ENCODE measurements at regions not wholly inside any gene's neighbourhood (a gene's known extent, or its start where the extent isn't known, plus 50 kb on each side); places are given as distances from the start of the nearest gene placed in this dataset.

GRCh38 chr9:108188976-108189375 lies 666.8 kb downstream of the ACTL7B start (continued):
- TF ChIP-seq ZNF225 (CRISPR knock-in tag; IDR thresholded peaks at IDR 0.05) = no peak
- no peak for TF ChIP-seq NFE2L2 (IDR thresholded peaks at IDR 0.05; ENCODE audit: low read length)
- TF ChIP-seq ARID3A (IDR thresholded peaks at IDR 0.05; ENCODE audit: low read depth, low read length) = no peak
- TF ChIP-seq EP300 (IDR thresholded peaks at IDR 0.05; ENCODE audit: low read depth in 2 of 2, low read length in 2 of 2) = no peak
- TF ChIP-seq EP300 (CRISPR knock-in tag; IDR thresholded peaks at IDR 0.05; ENCODE audit: borderline replicate concordance) = no peak
- TF ChIP-seq MLLT10 (CRISPR knock-in tag; IDR thresholded peaks at IDR 0.05) = no peak
- no peak for TF ChIP-seq PHF20 (CRISPR knock-in tag; IDR thresholded peaks at IDR 0.05)

- intact Hi-C loops (cut with micrococcal nuclease; ENCODE audit: unreplicated experiment) = no loop called here
- TF ChIP-seq TSC22D2 (CRISPR knock-in tag; IDR thresholded peaks at IDR 0.05; ENCODE audit: borderline replicate concordance) = no peak
- TF ChIP-seq TRAFD1 (CRISPR knock-in tag; IDR thresholded peaks at IDR 0.05; ENCODE audit: borderline replicate concordance) = no peak
- TF ChIP-seq NFKB2 (CRISPR knock-in tag; IDR thresholded peaks at IDR 0.05; ENCODE audit: borderline replicate concordance) = no peak
- TF ChIP-seq TEF (CRISPR knock-in tag; IDR thresholded peaks at IDR 0.05) = no peak
- no peak for TF ChIP-seq MYC (CRISPR knock-in tag; IDR thresholded peaks at IDR 0.05; ENCODE audit: borderline replicate concordance)
- TF ChIP-seq GMEB1 (CRISPR knock-in tag; IDR thresholded peaks at IDR 0.05; ENCODE audit: borderline replicate concordance) = no peak
- Histone ChIP-seq H2AFZ (ENCODE audit: low read length) (no peak overlapping the region), H3K27me3 (ENCODE audit: control insufficient read depth in 1 of 2, insufficient read depth in 2 of 2, low read length in 2 of 2) (no peaks in the 10 kb centered on the region), H3K79me2 (ENCODE audit: insufficient read depth, low read length) (no peaks in the 10 kb centered on the region), H3K27ac (ENCODE audit: extremely low read length, insufficient read depth, low read length) (no peak overlapping the region), H3K4me1 (ENCODE audit: insufficient read depth, low read length) (no peaks in the 10 kb centered on the region), H3K9ac (ENCODE audit: insufficient read depth, low read depth, low read length) (no peak overlapping the region), H3K9me3 (ENCODE audit: low read length) (no peaks in the 10 kb centered on the region), H3K4me2 (ENCODE audit: low read depth, low read length) (no peak overlapping the region), H4K20me1 (ENCODE audit: insufficient read depth, low read length) (no peaks in the 10 kb centered on the region), H3K36me3 (replicated peaks in 1 of 2; ENCODE audit: control insufficient read depth in 1 of 2, insufficient read depth in 2 of 2, low read length in 2 of 2) (no peaks in the 10 kb centered on the region), H3K4me3 (replicated peaks in 1 of 3; ENCODE audit: insufficient read depth in 1 of 3, low read depth in 2 of 3, low read length in 3 of 3) (no peak overlapping the region)
- FAIRE-seq = no peak
- 17% methylated on average over 2 of the region's 2 CpGs for WGBS (ENCODE audit: low lambda C conversion rate)
- ATAC-seq = no peak
- no peak for DNase-seq (ENCODE audit: low spot score)
- in situ Hi-C loops (cut with HindIII; ENCODE audit: extremely low pct_ligation_motif_present, low pct_unique_long_range_greater_than_20kb) = no loop called here
- ChIA-PET CTCF (ENCODE audit: low intra/inter-chr PET ratio, low total read pairs) (no interaction called here), POLR2A (no interaction called here)
- BruUV-seq (replicated peaks) = no TSS peak
Observed at GRCh38 chr9:108188482-108188881, 667.3 kb downstream of the ACTL7B start.

Measured in HepG2 (cell line).